Neural progenitor cell (in vitro differentiated cells): ENCODE measurements at regions not wholly inside any gene's neighbourhood (a gene's known extent, or its start where the extent isn't known, plus 50 kb on each side); places are given as distances from the start of the nearest gene placed in this dataset.

Experiments used
- EZH2 ChIP-seq: fragments of 200-600 bp; sonication (generic); IDR thresholded peaks from 2 replicates; pipeline ENCODE4 v1.6.1; 2017; ENCODE audit warnings: antibody characterized with exemption, mild to moderate bottlenecking, moderate library complexity
- EZH2phosphoT487 ChIP-seq: fragments of 200-600 bp; sonication (generic); IDR thresholded peaks from 2 replicates; pipeline ENCODE4 v1.6.1; 2017; ENCODE audit warnings: antibody characterized with exemption
- TF ChIP-seq, protein P1 (sequence below): fragments of 200-600 bp; sonication (generic); IDR thresholded peaks from 2 replicates; pipeline ENCODE4 v1.5.1; 2017; ENCODE audit warnings: antibody characterized with exemption, mild to moderate bottlenecking

DNA sequence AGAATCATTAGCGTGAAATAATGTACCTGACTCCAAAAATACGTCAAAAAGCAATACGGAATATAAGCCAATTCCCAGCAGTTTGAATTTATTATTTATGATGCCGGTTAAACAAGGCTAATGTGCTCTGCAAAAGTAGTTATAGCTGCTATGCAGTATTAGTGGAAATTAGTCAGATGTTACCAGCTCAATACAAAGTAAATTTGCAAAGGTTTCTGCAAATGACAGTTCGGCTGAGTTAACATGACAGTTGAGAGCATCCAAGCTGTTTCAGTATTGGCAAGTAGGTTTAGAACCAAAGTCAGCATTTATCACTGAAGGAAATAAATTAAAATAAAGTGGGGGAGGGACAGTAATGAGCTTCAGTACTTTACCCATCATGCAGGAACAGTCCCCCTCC is 1665.8 kb upstream of the FLRT2 start:
- TF ChIP-seq, protein P1, sequence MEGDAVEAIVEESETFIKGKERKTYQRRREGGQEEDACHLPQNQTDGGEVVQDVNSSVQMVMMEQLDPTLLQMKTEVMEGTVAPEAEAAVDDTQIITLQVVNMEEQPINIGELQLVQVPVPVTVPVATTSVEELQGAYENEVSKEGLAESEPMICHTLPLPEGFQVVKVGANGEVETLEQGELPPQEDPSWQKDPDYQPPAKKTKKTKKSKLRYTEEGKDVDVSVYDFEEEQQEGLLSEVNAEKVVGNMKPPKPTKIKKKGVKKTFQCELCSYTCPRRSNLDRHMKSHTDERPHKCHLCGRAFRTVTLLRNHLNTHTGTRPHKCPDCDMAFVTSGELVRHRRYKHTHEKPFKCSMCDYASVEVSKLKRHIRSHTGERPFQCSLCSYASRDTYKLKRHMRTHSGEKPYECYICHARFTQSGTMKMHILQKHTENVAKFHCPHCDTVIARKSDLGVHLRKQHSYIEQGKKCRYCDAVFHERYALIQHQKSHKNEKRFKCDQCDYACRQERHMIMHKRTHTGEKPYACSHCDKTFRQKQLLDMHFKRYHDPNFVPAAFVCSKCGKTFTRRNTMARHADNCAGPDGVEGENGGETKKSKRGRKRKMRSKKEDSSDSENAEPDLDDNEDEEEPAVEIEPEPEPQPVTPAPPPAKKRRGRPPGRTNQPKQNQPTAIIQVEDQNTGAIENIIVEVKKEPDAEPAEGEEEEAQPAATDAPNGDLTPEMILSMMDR, result no peak
- no peak for TF ChIP-seq EZH2
- no peak for TF ChIP-seq EZH2phosphoT487
